H9 (cell line): ENCODE measurements at regions not wholly inside any gene's neighbourhood (a gene's known extent, or its start where the extent isn't known, plus 50 kb on each side); places are given as distances from the start of the nearest gene placed in this dataset.

Experiments
- DNase-seq: peaks from one replicate; pipeline ENCODE4 v3.0.0-alpha.2; 2017
- H2AFZ ChIP-seq: one replicate; pipeline ENCODE4 v1.6.1; 2013; ENCODE audit warnings: mild to moderate bottlenecking, low read length, control low read depth, moderate library complexity
- H2AK5ac ChIP-seq: 2 replicates; pipeline ENCODE4 v1.6.1; 2013; ENCODE audit warnings: low read length, control low read depth, mixed read lengths; ENCODE audit not compliant: insufficient read length
- H2BK120ac ChIP-seq: one replicate; pipeline ENCODE4 v1.6.1; 2013; ENCODE audit warnings: low read depth, mild to moderate bottlenecking, low read length, control low read depth, inconsistent platforms; ENCODE audit not compliant: poor library complexity, severe bottlenecking
- H2BK12ac ChIP-seq: 2 replicates; pipeline ENCODE4 v1.6.1; 2013; ENCODE audit warnings: low read length, control low read depth, mixed read lengths, low read depth; ENCODE audit not compliant: insufficient read length
- H2BK15ac ChIP-seq: 2 replicates; pipeline ENCODE4 v1.6.1; 2013; ENCODE audit warnings: low read depth, low read length, control low read depth
- H2BK20ac ChIP-seq: one replicate; pipeline ENCODE4 v1.6.1; 2013; ENCODE audit warnings: low read depth, mild to moderate bottlenecking, low read length, control low read depth, inconsistent platforms; ENCODE audit not compliant: poor library complexity, severe bottlenecking
- H2BK5ac ChIP-seq: 2 replicates; pipeline ENCODE4 v1.6.1; 2013; ENCODE audit warnings: low read length, control low read depth, mixed read lengths; ENCODE audit not compliant: insufficient read length
- H3K14ac ChIP-seq: 2 replicates; pipeline ENCODE4 v1.6.1; 2013; ENCODE audit warnings: low read length, control low read depth; ENCODE audit not compliant: insufficient read depth
- H3K18ac ChIP-seq: 2 replicates; pipeline ENCODE4 v1.6.1; 2013; ENCODE audit warnings: low read depth, mild to moderate bottlenecking, mixed read lengths, low read length, control low read depth; ENCODE audit not compliant: insufficient read length
- H3K23ac ChIP-seq: 2 replicates; pipeline ENCODE4 v1.6.1; 2013; ENCODE audit warnings: low read length, control low read depth, mixed read lengths, low read depth; ENCODE audit not compliant: insufficient read length
- H3K23me2 ChIP-seq: 2 replicates; pipeline ENCODE4 v1.6.1; 2013; ENCODE audit warnings: low read depth, mild to moderate bottlenecking, mixed read lengths, low read length, control low read depth; ENCODE audit not compliant: insufficient read length, poor library complexity, severe bottlenecking
- H3K27ac ChIP-seq: 2 replicates; pipeline ENCODE4 v1.5.1; 2013; ENCODE audit warnings: low read length, control low read depth, mixed read lengths, low read depth; ENCODE audit not compliant: insufficient read length
- H3K27me3 ChIP-seq: 2 replicates; pipeline ENCODE4 v1.6.1; 2013; ENCODE audit warnings: low read length, control low read depth, inconsistent platforms; ENCODE audit not compliant: insufficient read depth
- H3K4ac ChIP-seq: 2 replicates; pipeline ENCODE4 v1.6.1; 2013; ENCODE audit warnings: low read depth, mild to moderate bottlenecking, control low read depth, inconsistent platforms, low read length, moderate library complexity
- H3K4me1 ChIP-seq: 2 replicates; pipeline ENCODE4 v1.6.1; 2013; ENCODE audit warnings: low read length, control low read depth, inconsistent platforms; ENCODE audit not compliant: insufficient read depth
- H3K4me2 ChIP-seq: 2 replicates; pipeline ENCODE4 v1.6.1; 2013; ENCODE audit warnings: low read length, control low read depth, mixed read lengths; ENCODE audit not compliant: insufficient read length, insufficient read depth
- H3K56ac ChIP-seq: 2 replicates; pipeline ENCODE4 v1.6.1; 2013; ENCODE audit warnings: low read depth, mild to moderate bottlenecking, mixed read lengths, low read length, control low read depth; ENCODE audit not compliant: insufficient read length
- H3K79me1 ChIP-seq: 2 replicates; pipeline ENCODE4 v1.6.1; 2013; ENCODE audit warnings: low read depth, mild to moderate bottlenecking, moderate library complexity, low read length, control low read depth, inconsistent platforms; ENCODE audit not compliant: insufficient read depth, poor library complexity, severe bottlenecking
- H3K79me2 ChIP-seq: 2 replicates; pipeline ENCODE4 v1.6.1; 2013; ENCODE audit warnings: low read length, control low read depth, inconsistent platforms; ENCODE audit not compliant: insufficient read depth
- H3K9ac ChIP-seq: 2 replicates; pipeline ENCODE4 v1.6.1; 2013; ENCODE audit warnings: low read length, control low read depth, mixed read lengths; ENCODE audit not compliant: insufficient read length; ENCODE audit errors: extremely low read depth
- H3K9me3 ChIP-seq: one replicate; pipeline ENCODE4 v1.6.1; 2013; ENCODE audit warnings: low read depth, low read length, inconsistent platforms; ENCODE audit not compliant: control insufficient read depth
- H3T11ph ChIP-seq: one replicate; pipeline ENCODE4 v1.6.1; 2013; ENCODE audit warnings: mild to moderate bottlenecking, low read length, control low read depth, inconsistent platforms
- H4K20me1 ChIP-seq: one replicate; pipeline ENCODE4 v1.6.1; 2013; ENCODE audit not compliant: control insufficient read depth, insufficient read length, insufficient read depth
- H4K5ac ChIP-seq: 2 replicates; pipeline ENCODE4 v1.6.1; 2013; ENCODE audit warnings: low read depth, mild to moderate bottlenecking, mixed read lengths, low read length, control low read depth; ENCODE audit not compliant: insufficient read length
- H4K8ac ChIP-seq: replicated peaks from 2 replicates; pipeline ENCODE4 v1.6.1; 2013; ENCODE audit warnings: low read length, control low read depth, mixed read lengths, low read depth; ENCODE audit not compliant: insufficient read length
- H4K91ac ChIP-seq: 2 replicates; pipeline ENCODE4 v1.6.1; 2013; ENCODE audit warnings: low read depth, mild to moderate bottlenecking, moderate library complexity, mixed read lengths, low read length, control low read depth; ENCODE audit not compliant: insufficient read length
- H3K27ac Mint-ChIP-seq, 3 experiments: 2 replicates in 2 of 3; 3 replicates in 1 of 3; pipeline ENCODE4 v1.8.0; 2020 to 2021; ENCODE audit warnings: mixed read lengths in 3 of 3, mild to moderate bottlenecking in 1 of 3, moderate library complexity in 1 of 3
- H3K27me3 Mint-ChIP-seq: 2 replicates; pipeline ENCODE4 v1.8.0; 2021; ENCODE audit warnings: low read depth, mild to moderate bottlenecking, moderate library complexity, mixed read lengths
- H3K36me3 Mint-ChIP-seq, 3 experiments: 2 replicates in 2 of 3; 3 replicates in 1 of 3; pipeline ENCODE4 v1.8.0; 2020 to 2021; ENCODE audit warnings: low read depth in 3 of 3, mixed read lengths in 3 of 3; ENCODE audit not compliant: insufficient read depth in 1 of 3
- H3K4me1 Mint-ChIP-seq, 2 experiments: 2 replicates each; pipeline ENCODE4 v1.8.0; 2020; ENCODE audit warnings: mixed read lengths in 2 of 2
- H3K4me3 Mint-ChIP-seq, 2 experiments: 2 replicates in 1 of 2; 3 replicates in 1 of 2; pipeline ENCODE4 v1.8.0; 2020 to 2021; ENCODE audit warnings: mild to moderate bottlenecking in 2 of 2, mixed read lengths in 2 of 2, moderate library complexity in 1 of 2
- H3K9me3 Mint-ChIP-seq, 2 experiments: 2 replicates in 1 of 2; 3 replicates in 1 of 2; pipeline ENCODE4 v1.8.0; 2020; ENCODE audit warnings: mild to moderate bottlenecking in 2 of 2, mixed read lengths in 2 of 2, moderate library complexity in 1 of 2
- CTCF ChIP-seq: fragments of 200-600 bp; sonication (generic); conservative IDR thresholded peaks from 3 replicates; pipeline ENCODE4 v1.8.0; 2021; ENCODE audit warnings: antibody characterized with exemption, mild to moderate bottlenecking
- WGBS: extraction: QIAGEN DNeasy Blood & Tissue Kit; methylation state at CpG from one replicate; pipeline ENCODE4 v1.1.7; 2013; ENCODE audit warnings: missing lambda C conversion rate, low lambda C conversion rate, mixed read lengths; ENCODE audit not compliant: insufficient read length; ENCODE audit errors: extremely low coverage; 5-methylcytosine and 5-hydroxymethylcytosine counted together

GRCh38 chr16:77002644-77003043, 188.3 kb upstream of the MON1B start:
- Histone ChIP-seq H3K4me1 (no peaks in the 10 kb centered on the region), H3K79me1 (no peaks in the 10 kb centered on the region), H3K4me2 (no peak overlapping the region), H4K5ac (no peak overlapping the region), H3K56ac (no peak overlapping the region), H3K14ac (no peak overlapping the region; the same call in 1 of the 2 replicates), H3K18ac (no peak overlapping the region), H2AK5ac (no peak overlapping the region), H2AFZ (no peak overlapping the region), H3K9me3 (no peaks in the 10 kb centered on the region), H3K9ac (no peak overlapping the region), H2BK12ac (no peak overlapping the region), H2BK5ac (no peak overlapping the region), H3K27ac (no peak overlapping the region), H2BK15ac (no peak overlapping the region), H3K23me2 (no peaks in the 10 kb centered on the region), H3K23ac (no peak overlapping the region), H3T11ph (no peak overlapping the region), H3K79me2 (no peaks in the 10 kb centered on the region), H4K20me1 (no peaks in the 10 kb centered on the region), H4K91ac (no peak overlapping the region), H2BK20ac (no peak overlapping the region), H3K27me3 (no peaks in the 10 kb centered on the region), H4K8ac (no peak overlapping the region), H2BK120ac (no peak overlapping the region), H3K4ac (no peak overlapping the region)
- no CpG with 5 or more reads among the region's 4 CpGs for WGBS
- H3K27me3 Mint-ChIP-seq = no peaks in the 10 kb centered on the region
- no peak for TF ChIP-seq CTCF
- no peaks in the 10 kb centered on the region; a peak in 1 of 7 replicates for H3K36me3 Mint-ChIP-seq
- no peaks in the 10 kb centered on the region; a peak in 1 of 5 replicates for H3K9me3 Mint-ChIP-seq
- DNase-seq = no peak
- no peak overlapping the region for H3K27ac Mint-ChIP-seq
- H3K4me3 Mint-ChIP-seq = no peak overlapping the region
- H3K4me1 Mint-ChIP-seq = no peaks in the 10 kb centered on the region
